ENCODE measurements at regions not wholly inside any gene's neighbourhood (a gene's known extent, or its start where the extent isn't known, plus 50 kb on each side); places are given as distances from the start of the nearest gene placed in this dataset.

DNA sequence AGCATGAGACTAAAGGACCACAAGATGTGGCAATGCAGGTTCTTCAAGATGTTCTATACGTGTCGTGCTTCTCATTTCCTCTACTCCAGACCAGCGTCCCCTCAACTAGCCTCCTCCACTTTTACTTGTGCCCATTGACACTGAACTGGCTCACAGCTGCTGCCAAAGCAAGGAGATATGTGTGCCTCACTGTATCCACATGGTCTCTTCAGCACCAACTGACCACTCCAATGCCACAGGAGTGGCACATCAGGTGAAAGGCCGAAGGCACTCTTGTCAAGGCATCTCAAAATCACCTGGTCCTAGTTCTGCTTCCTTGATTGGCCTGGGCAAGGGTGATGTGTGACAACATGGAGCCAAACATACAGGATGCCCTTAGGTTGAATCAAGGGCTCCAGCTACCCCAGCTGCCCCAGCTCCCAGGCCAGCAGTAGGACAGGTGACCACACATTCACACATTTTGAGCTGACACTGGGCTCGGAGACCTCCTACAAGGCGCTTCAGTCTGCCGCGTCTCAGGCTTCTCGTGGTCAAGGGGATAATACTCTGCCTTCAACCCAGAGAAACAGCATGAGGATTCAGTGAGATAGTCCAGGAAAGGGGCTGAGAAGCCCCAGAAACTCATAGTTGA is 205.2 kb upstream of the CDH4 start:
- Mint-ChIP-seq H3K4me1 (peaks cover 3% of the 10 kb centered on the region), H3K27me3 (ENCODE audit: low read depth, poor library complexity) (peaks cover 26% of the 10 kb centered on the region), H3K9me3 (no peaks in the 10 kb centered on the region)

DNA sequence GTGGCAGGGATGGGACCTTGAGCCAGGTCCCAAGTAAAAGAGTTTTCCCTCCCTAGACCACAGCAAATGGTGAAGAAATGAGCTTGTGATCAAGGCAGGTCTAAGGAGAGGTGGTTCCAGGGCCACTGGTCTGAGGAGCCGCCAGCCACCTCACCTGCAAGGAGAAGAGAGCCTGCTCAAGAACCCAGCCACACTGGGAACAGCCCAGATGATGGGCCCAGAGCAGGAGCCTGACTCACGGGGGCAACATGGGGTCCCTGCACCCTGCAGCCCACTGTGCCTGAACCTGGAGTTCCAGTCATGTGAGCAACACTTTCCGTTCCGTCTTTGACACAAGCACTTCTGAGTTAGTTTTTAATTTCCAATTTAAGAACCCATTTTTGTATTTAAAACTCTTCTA is 204.5 kb upstream of the CDH4 start:
- Mint-ChIP-seq H3K4me1 (peaks cover 10% of the 10 kb centered on the region), H3K27ac (no peak overlapping the region), H3K27me3 (ENCODE audit: low read depth, poor library complexity) (peaks cover 30% of the 10 kb centered on the region), H3K9me3 (no peaks in the 10 kb centered on the region), H3K36me3 (ENCODE audit: low read depth) (no peaks in the 10 kb centered on the region), H3K4me3 (no peak overlapping the region)
- DNase-seq = no peak
- TF ChIP-seq, protein P1, sequence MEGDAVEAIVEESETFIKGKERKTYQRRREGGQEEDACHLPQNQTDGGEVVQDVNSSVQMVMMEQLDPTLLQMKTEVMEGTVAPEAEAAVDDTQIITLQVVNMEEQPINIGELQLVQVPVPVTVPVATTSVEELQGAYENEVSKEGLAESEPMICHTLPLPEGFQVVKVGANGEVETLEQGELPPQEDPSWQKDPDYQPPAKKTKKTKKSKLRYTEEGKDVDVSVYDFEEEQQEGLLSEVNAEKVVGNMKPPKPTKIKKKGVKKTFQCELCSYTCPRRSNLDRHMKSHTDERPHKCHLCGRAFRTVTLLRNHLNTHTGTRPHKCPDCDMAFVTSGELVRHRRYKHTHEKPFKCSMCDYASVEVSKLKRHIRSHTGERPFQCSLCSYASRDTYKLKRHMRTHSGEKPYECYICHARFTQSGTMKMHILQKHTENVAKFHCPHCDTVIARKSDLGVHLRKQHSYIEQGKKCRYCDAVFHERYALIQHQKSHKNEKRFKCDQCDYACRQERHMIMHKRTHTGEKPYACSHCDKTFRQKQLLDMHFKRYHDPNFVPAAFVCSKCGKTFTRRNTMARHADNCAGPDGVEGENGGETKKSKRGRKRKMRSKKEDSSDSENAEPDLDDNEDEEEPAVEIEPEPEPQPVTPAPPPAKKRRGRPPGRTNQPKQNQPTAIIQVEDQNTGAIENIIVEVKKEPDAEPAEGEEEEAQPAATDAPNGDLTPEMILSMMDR (IDR thresholded peaks at IDR 0.05) = no peak

More for the DNA sequence above, 205.2 kb upstream of the CDH4 start:
- TF ChIP-seq, protein P1 (IDR thresholded peaks at IDR 0.05) = no peak
- no peaks in the 10 kb centered on the region for H3K36me3 Mint-ChIP-seq (ENCODE audit: low read depth)
- no peak overlapping the region for H3K4me3 Mint-ChIP-seq
- no peak overlapping the region for H3K27ac Mint-ChIP-seq
- DNase-seq = no peak

DNA sequence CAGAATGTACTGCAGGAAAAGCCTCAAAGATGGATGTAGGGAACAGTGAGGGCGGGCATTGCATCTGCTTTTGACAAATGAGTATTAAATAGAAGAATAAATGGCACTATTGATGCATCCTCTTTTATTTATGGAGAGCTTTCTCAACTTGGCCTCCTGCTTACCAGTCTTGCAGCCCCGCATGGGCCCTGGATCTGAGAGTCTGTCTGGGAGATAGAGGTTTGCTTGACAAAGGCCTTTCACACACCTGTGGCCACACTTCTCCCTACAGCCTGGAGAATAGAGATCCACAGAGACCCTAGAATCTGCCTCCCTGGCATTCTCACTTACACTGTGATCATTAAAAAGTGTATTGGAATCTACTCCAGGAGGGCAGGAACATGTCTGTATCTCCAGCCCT is 203.8 kb upstream of the CDH4 start:
- peaks cover 27% of the 10 kb centered on the region for H3K27me3 Mint-ChIP-seq (ENCODE audit: low read depth, poor library complexity)
- peaks cover 16% of the 10 kb centered on the region for H3K4me1 Mint-ChIP-seq
- H3K4me3 Mint-ChIP-seq = no peak overlapping the region
- H3K36me3 Mint-ChIP-seq (ENCODE audit: low read depth) = no peaks in the 10 kb centered on the region
- TF ChIP-seq, protein P1 (IDR thresholded peaks at IDR 0.05) = no peak
- no peak overlapping the region for H3K27ac Mint-ChIP-seq
- no peak for DNase-seq
- H3K9me3 Mint-ChIP-seq = no peaks in the 10 kb centered on the region

DNA sequence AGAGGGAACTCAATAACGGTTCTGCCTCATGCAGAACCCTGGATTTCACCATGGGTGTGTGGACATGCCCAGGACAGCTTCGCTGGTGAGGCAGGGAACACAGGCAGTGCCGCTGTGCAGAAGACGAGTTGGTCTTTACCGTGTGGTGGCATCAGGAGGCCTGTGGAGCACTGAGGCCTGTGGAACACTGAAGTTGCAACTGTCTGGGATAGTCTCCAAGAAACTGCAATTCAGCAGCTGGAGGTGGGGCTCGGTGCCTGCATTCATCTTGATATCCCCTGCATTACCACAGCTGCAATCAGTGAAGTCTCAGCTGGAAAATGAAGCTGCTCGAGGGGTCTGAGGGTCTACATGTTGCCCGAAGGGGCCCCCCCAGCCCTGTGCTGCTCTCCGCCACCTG is 202.4 kb upstream of the CDH4 start:
- Mint-ChIP-seq H3K4me1 (peaks cover 16% of the 10 kb centered on the region), H3K9me3 (no peaks in the 10 kb centered on the region), H3K27me3 (ENCODE audit: low read depth, poor library complexity) (peaks cover 31% of the 10 kb centered on the region), H3K4me3 (no peak overlapping the region), H3K27ac (no peak overlapping the region), H3K36me3 (ENCODE audit: low read depth) (no peaks in the 10 kb centered on the region)
- DNase-seq = no peak
- TF ChIP-seq, protein P1 (IDR thresholded peaks at IDR 0.05) = no peak

DNA sequence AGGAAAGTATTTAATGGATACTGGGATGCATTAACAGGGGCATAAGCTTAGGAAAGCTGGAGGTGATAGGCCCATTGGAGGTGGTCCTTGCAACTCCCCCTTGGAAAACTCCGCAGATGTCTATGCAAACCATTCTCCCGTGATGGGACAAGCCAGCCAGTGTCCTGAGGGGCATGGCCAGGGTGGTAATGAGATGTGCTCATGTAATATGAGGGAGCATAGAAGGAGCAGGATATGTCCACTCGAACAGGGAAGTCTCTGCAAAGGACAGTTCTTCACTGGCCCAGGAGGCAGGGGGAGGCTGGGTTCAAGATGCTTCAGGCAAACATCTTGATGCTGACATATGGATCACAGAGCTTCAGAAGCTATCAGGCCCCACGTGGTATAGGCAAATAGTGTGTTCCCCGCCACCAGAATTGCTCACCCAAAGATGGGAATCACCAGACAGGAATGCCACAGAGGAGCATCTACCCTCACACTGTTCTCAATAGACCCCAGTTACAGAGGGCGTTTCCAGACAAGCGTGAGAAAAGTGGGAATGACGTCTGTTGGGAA is 201.6 kb upstream of the CDH4 start:
- Mint-ChIP-seq H3K4me1 (peaks cover 16% of the 10 kb centered on the region), H3K9me3 (no peaks in the 10 kb centered on the region), H3K27ac (no peak overlapping the region), H3K27me3 (ENCODE audit: low read depth, poor library complexity) (peaks cover 36% of the 10 kb centered on the region), H3K36me3 (ENCODE audit: low read depth) (no peaks in the 10 kb centered on the region), H3K4me3 (no peak overlapping the region)
- TF ChIP-seq, protein P1 (IDR thresholded peaks at IDR 0.05) = no peak
- DNase-seq = no peak

DNA sequence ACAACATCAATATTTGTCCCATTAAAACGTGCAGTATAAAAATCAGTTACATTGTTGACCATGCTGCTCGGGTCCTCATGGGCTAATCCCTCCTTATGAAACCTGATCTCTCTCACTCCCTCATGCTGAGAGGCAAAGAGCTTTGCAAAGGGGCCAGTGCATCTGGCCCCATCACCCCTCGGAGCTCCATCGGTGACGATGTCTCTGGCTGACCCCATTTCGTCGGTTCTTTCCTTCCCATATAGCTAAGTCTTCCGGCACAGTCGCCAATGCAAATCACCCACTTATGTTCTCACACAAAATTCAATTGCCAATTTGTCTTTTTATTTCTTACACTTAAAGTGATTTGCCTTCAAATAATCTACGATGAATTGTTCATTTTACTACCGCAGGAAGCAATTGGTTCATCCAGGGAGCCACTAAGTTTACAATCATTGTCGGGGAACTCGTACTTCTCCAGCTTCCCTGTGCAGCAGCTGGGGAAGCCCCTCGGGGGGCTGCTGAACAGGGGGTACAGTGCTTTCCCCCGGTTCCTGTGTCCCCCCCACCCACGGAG is 199.8 kb upstream of the CDH4 start:
- Mint-ChIP-seq H3K9me3 (no peaks in the 10 kb centered on the region), H3K36me3 (ENCODE audit: low read depth) (no peaks in the 10 kb centered on the region), H3K4me1 (peaks cover 16% of the 10 kb centered on the region), H3K4me3 (no peak overlapping the region), H3K27me3 (ENCODE audit: low read depth, poor library complexity) (peaks cover 36% of the 10 kb centered on the region), H3K27ac (no peak overlapping the region)
- TF ChIP-seq, protein P1 (IDR thresholded peaks at IDR 0.05) = no peak
- DNase-seq = no peak
